Neural cell (in vitro differentiated cells): ENCODE measurements at regions not wholly inside any gene's neighbourhood (a gene's known extent, or its start where the extent isn't known, plus 50 kb on each side); places are given as distances from the start of the nearest gene placed in this dataset.

Experiments
- H2AFZ ChIP-seq: fragments of 200-600, 300-800 bp; sonication (generic), shearing (Covaris generic); 2 replicates; pipeline ENCODE4 v1.6.0; 2014; ENCODE audit warnings: low read depth, mild to moderate bottlenecking, antibody characterized with exemption, low read length, moderate library complexity
- H3F3A ChIP-seq: fragments of 200-600 bp; shearing (Covaris generic); 2 replicates; pipeline ENCODE4 v1.6.1; 2016; ENCODE audit warnings: mild to moderate bottlenecking, moderate library complexity, mixed read lengths, antibody characterized with exemption, low read length; ENCODE audit not compliant: insufficient read depth, poor library complexity, severe bottlenecking
- H3K27ac ChIP-seq: fragments of 200-600, 300-800 bp; sonication (generic), shearing (Covaris generic); 2 replicates; pipeline ENCODE4 v1.5.1; 2014; ENCODE audit warnings: mild to moderate bottlenecking, low read length, moderate library complexity
- H3K27me3 ChIP-seq: fragments of 300-800, 200-600 bp; sonication (generic), shearing (Covaris generic); 2 replicates; pipeline ENCODE4 v1.6.0; 2014; ENCODE audit warnings: mild to moderate bottlenecking, low read depth, low read length, moderate library complexity; ENCODE audit not compliant: insufficient read depth
- H3K36me3 ChIP-seq: fragments of 300-800, 200-600 bp; sonication (generic), shearing (Covaris generic); 2 replicates; pipeline ENCODE4 v1.5.1; 2014; ENCODE audit warnings: mild to moderate bottlenecking, antibody characterized with exemption, low read length, moderate library complexity; ENCODE audit not compliant: insufficient read depth
- H3K4me2 ChIP-seq: fragments of 300-800, 200-600 bp; sonication (generic), shearing (Covaris generic); 2 replicates; pipeline ENCODE4 v1.6.0; 2014; ENCODE audit warnings: mild to moderate bottlenecking, low read length
- H3K4me3 ChIP-seq: fragments of 300-800, 200-600 bp; sonication (generic), shearing (Covaris generic); 2 replicates; pipeline ENCODE4 v1.5.1; 2014; ENCODE audit warnings: mild to moderate bottlenecking, low read length, moderate library complexity
- H3K79me2 ChIP-seq: fragments of 200-600 bp; shearing (Covaris generic); replicated peaks from 2 replicates; pipeline ENCODE4 v1.6.0; 2014; ENCODE audit warnings: mild to moderate bottlenecking, low read length, moderate library complexity; ENCODE audit not compliant: insufficient read depth
- H3K9ac ChIP-seq: fragments of 300-800, 200-600 bp; sonication (generic), shearing (Covaris generic); 2 replicates; pipeline ENCODE4 v1.6.1; 2016; ENCODE audit warnings: mild to moderate bottlenecking, low read length, mixed read lengths
- H3K9me2 ChIP-seq: fragments of 200-600 bp; shearing (Covaris generic); 2 replicates; pipeline ENCODE4 v1.6.1; 2016; ENCODE audit warnings: mild to moderate bottlenecking, low read length, mixed read lengths; ENCODE audit not compliant: insufficient read depth
- H3K9me3 ChIP-seq: fragments of 200-600, 300-800 bp; sonication (generic), shearing (Covaris generic); 2 replicates; pipeline ENCODE4 v1.6.1; 2016; ENCODE audit warnings: mild to moderate bottlenecking, mixed run types, low read length, moderate library complexity, mixed read lengths
- H4K20me1 ChIP-seq: fragments of 200-600 bp; shearing (Covaris generic); 2 replicates; pipeline ENCODE4 v1.6.1; 2016; ENCODE audit warnings: mild to moderate bottlenecking, mixed run types; ENCODE audit not compliant: insufficient read depth
- CTCF ChIP-seq: fragments of 450-650 bp; IDR thresholded peaks from 2 replicates; pipeline ENCODE4 v1.5.1; 2014; ENCODE audit warnings: antibody characterized with exemption, mild to moderate bottlenecking, moderate library complexity; ENCODE audit not compliant: poor library complexity, severe bottlenecking
- EP300 ChIP-seq: fragments of 450-650 bp; conservative IDR thresholded peaks from 2 replicates; pipeline ENCODE4 v1.6.1; 2014; ENCODE audit warnings: antibody characterized with exemption, mild to moderate bottlenecking, moderate library complexity; ENCODE audit not compliant: poor library complexity, severe bottlenecking
- EZH2 ChIP-seq: fragments of 200-600, 300-800 bp; shearing (Covaris generic), sonication (generic); IDR thresholded peaks from 2 replicates; pipeline ENCODE4 v1.6.1; 2014; ENCODE audit warnings: antibody characterized with exemption, low read length, borderline replicate concordance, mild to moderate bottlenecking; ENCODE audit not compliant: insufficient read depth, poor library complexity, severe bottlenecking
- MXI1 ChIP-seq: fragments of 450-650 bp; conservative IDR thresholded peaks from 2 replicates; pipeline ENCODE4 v1.6.1; 2014; ENCODE audit warnings: antibody characterized with exemption, mild to moderate bottlenecking; ENCODE audit not compliant: poor library complexity, severe bottlenecking
- POLR2AphosphoS5 ChIP-seq: IDR thresholded peaks from 2 replicates; pipeline ENCODE4 v1.6.1; 2012
- RAD21 ChIP-seq: fragments of 450-650 bp; conservative IDR thresholded peaks from 2 replicates; pipeline ENCODE4 v1.6.1; 2014; ENCODE audit warnings: antibody characterized with exemption, mild to moderate bottlenecking, moderate library complexity
- REST ChIP-seq: IDR thresholded peaks from 2 replicates; pipeline ENCODE4 v1.6.1; 2012; ENCODE audit warnings: borderline replicate concordance
- TAF1 ChIP-seq: IDR thresholded peaks from 2 replicates; pipeline ENCODE4 v1.6.1; 2012; ENCODE audit warnings: low read depth

- H3F3A ChIP-seq = no peaks in the 10 kb centered on the region
- no peaks in the 10 kb centered on the region for H3K27me3 ChIP-seq
- H3K4me3 ChIP-seq = no peak overlapping the region
- H3K9me3 ChIP-seq = no peaks in the 10 kb centered on the region
- H3K36me3 ChIP-seq = no peaks in the 10 kb centered on the region
- H3K9me2 ChIP-seq = no peaks in the 10 kb centered on the region
- H3K4me2 ChIP-seq = no peak overlapping the region
- H3K9ac ChIP-seq = no peak overlapping the region
- H2AFZ ChIP-seq = no peak overlapping the region
- TF ChIP-seq REST (no peak), EZH2 (no peak), MXI1 (no peak), POLR2AphosphoS5 (no peak), RAD21 (no peak)
- no peaks in the 10 kb centered on the region for H4K20me1 ChIP-seq
- no peak overlapping the region for H3K27ac ChIP-seq
- no peaks in the 10 kb centered on the region for H3K79me2 ChIP-seq
Observed at GRCh38 chr7:79515358-79515757, 61.9 kb upstream of the MAGI2 start.

- Histone ChIP-seq H3K9ac (no peak overlapping the region), H2AFZ (no peak overlapping the region), H3K9me2 (no peaks in the 10 kb centered on the region), H3K27ac (no peak overlapping the region), H3F3A (no peaks in the 10 kb centered on the region), H3K9me3 (no peaks in the 10 kb centered on the region), H3K27me3 (no peaks in the 10 kb centered on the region), H3K79me2 (no peaks in the 10 kb centered on the region), H3K36me3 (no peaks in the 10 kb centered on the region), H4K20me1 (no peaks in the 10 kb centered on the region), H3K4me3 (no peak overlapping the region), H3K4me2 (no peak overlapping the region)
- TF ChIP-seq REST = no peak
- no peak for TF ChIP-seq TAF1
- TF ChIP-seq EZH2 = no peak
Observed at GRCh38 chr7:79513261-79513660, 59.8 kb upstream of the MAGI2 start.

GRCh38 chr7:79512261-79512660 lies 58.8 kb upstream of the MAGI2 start:
- TF ChIP-seq RAD21 = no peak
- TF ChIP-seq MXI1 = no peak
- no peak for TF ChIP-seq CTCF
- TF ChIP-seq TAF1 = no peak
- TF ChIP-seq REST = no peak
- TF ChIP-seq EZH2 = no peak
- no peak for TF ChIP-seq POLR2AphosphoS5
- no peak for TF ChIP-seq EP300
- no peaks in the 10 kb centered on the region for H3K27me3 ChIP-seq
- H3K4me2 ChIP-seq = no peak overlapping the region
- no peak overlapping the region for H3K9ac ChIP-seq
- H3K4me3 ChIP-seq = no peak overlapping the region
- H3K36me3 ChIP-seq = no peaks in the 10 kb centered on the region
- H2AFZ ChIP-seq = no peak overlapping the region
- no peaks in the 10 kb centered on the region for H4K20me1 ChIP-seq
- H3K27ac ChIP-seq = no peak overlapping the region
- H3K9me3 ChIP-seq = no peaks in the 10 kb centered on the region
- no peaks in the 10 kb centered on the region for H3K79me2 ChIP-seq
- H3K9me2 ChIP-seq = no peaks in the 10 kb centered on the region
- no peaks in the 10 kb centered on the region for H3F3A ChIP-seq
